Stimulated activated CD4-positive, alpha-beta T cell treated with anti-CD3 and anti-CD28 coated beads, Interleukin-4, amount 100 ng/mL, for 48 hours (primary cell): ENCODE measurements at regions not wholly inside any gene's neighbourhood (a gene's known extent, or its start where the extent isn't known, plus 50 kb on each side); places are given as distances from the start of the nearest gene placed in this dataset.
"Not testable (repeated sequence)": the region's sequence is repeated elsewhere in the genome, so short reads cannot be mapped to it uniquely, and the experiment has no call there.

Source experiments
- DNase-seq, 2 donors: peaks; one replicate each; pipeline ENCODE4 v3.0.0-alpha.2; 2020; ENCODE audit warnings: low read depth in 2 of 2

- DNase-seq: no peak
These were observed 153.3 kb downstream of the AVL9 start for GRCh38 chr7:32648408-32649156.

- not testable (repeated sequence) for DNase-seq
These were observed 150.0 kb downstream of the AVL9 start for GRCh38 chr7:32645255-32645654.

GRCh38 chr7:32643194-32643593 is 147.9 kb downstream of the AVL9 start:
- DNase-seq: no peak

GRCh38 chr7:32639122-32639521 is 143.8 kb downstream of the AVL9 start:
- DNase-seq: no peak

GRCh38 chr7:32638479-32639121 is 143.3 kb downstream of the AVL9 start:
- DNase-seq: not testable (repeated sequence)
